ENCODE measurements at regions not wholly inside any gene's neighbourhood (a gene's known extent, or its start where the extent isn't known, plus 50 kb on each side); places are given as distances from the start of the nearest gene placed in this dataset.
"Not testable (repeated sequence)": the region's sequence is repeated elsewhere in the genome, so short reads cannot be mapped to it uniquely, and the experiment has no call there.

- DNase-seq (ENCODE audit: low spot score), result no peak
Measured at GRCh38 chr6:139711804-139712585, 337.5 kb upstream of the CITED2 start.

- DNase-seq (ENCODE audit: low spot score), result no peak
Measured at GRCh38 chr6:139710556-139710955, 336.1 kb upstream of the CITED2 start.

- DNase-seq (ENCODE audit: low spot score), result no peak
Measured at GRCh38 chr6:139708337-139709199, 334.1 kb upstream of the CITED2 start.

GRCh38 chr6:139706912-139707311 is 332.5 kb upstream of the CITED2 start:
- no peak for DNase-seq (ENCODE audit: low spot score)

GRCh38 chr6:139705284-139705683 is 330.8 kb upstream of the CITED2 start:
- DNase-seq (ENCODE audit: low spot score), result no peak

- DNase-seq (ENCODE audit: low spot score), result no peak
Measured at GRCh38 chr6:139703780-139704179, 329.3 kb upstream of the CITED2 start.

GRCh38 chr6:139702706-139703105 is 328.3 kb upstream of the CITED2 start:
- DNase-seq (ENCODE audit: low spot score), result no peak

- no peak for DNase-seq (ENCODE audit: low spot score)
Measured at GRCh38 chr6:139701695-139702094, 327.2 kb upstream of the CITED2 start.

- no peak for DNase-seq (ENCODE audit: low spot score)
Measured at GRCh38 chr6:139701003-139701402, 326.6 kb upstream of the CITED2 start.

- no peak for DNase-seq (ENCODE audit: low spot score)
Measured at GRCh38 chr6:139699911-139700310, 325.5 kb upstream of the CITED2 start.

GRCh38 chr6:139699335-139699734 is 324.9 kb upstream of the CITED2 start:
- no peak for DNase-seq (ENCODE audit: low spot score)

- DNase-seq (ENCODE audit: low spot score), result no peak
Measured at GRCh38 chr6:139698526-139699176, 324.2 kb upstream of the CITED2 start.

- DNase-seq (ENCODE audit: low spot score), result not testable (repeated sequence)
Measured at GRCh38 chr6:139697856-139698255, 323.4 kb upstream of the CITED2 start.

GRCh38 chr6:139696991-139697390 is 322.5 kb upstream of the CITED2 start:
- not testable (repeated sequence) for DNase-seq (ENCODE audit: low spot score)

- DNase-seq (ENCODE audit: low spot score), result no peak
Measured at GRCh38 chr6:139695361-139695760, 320.9 kb upstream of the CITED2 start.

GRCh38 chr6:139693735-139694134 is 319.3 kb upstream of the CITED2 start:
- DNase-seq (ENCODE audit: low spot score), result no peak

- DNase-seq (ENCODE audit: low spot score), result no peak
Measured at GRCh38 chr6:139690007-139690406, 315.6 kb upstream of the CITED2 start.

GRCh38 chr6:139687055-139687454 is 312.6 kb upstream of the CITED2 start:
- no peak for DNase-seq (ENCODE audit: low spot score)

GRCh38 chr6:139686308-139686707 is 311.9 kb upstream of the CITED2 start:
- no peak for DNase-seq (ENCODE audit: low spot score)

GRCh38 chr6:139685009-139685408 is 310.6 kb upstream of the CITED2 start:
- no peak for DNase-seq (ENCODE audit: low spot score)

GRCh38 chr6:139680819-139681218 is 306.4 kb upstream of the CITED2 start:
- no peak for DNase-seq (ENCODE audit: low spot score)
